Right lobe of liver (tissue), 6 donors: ENCODE measurements at regions not wholly inside any gene's neighbourhood (a gene's known extent, or its start where the extent isn't known, plus 50 kb on each side); places are given as distances from the start of the nearest gene placed in this dataset.

Source experiments
- ATAC-seq, 4 donors: fragments of 200-7000 bp; cut with Tn5 transposase; one replicate each; pipeline ENCODE4 v1.9.1; 2020; ENCODE audit warnings: mild to moderate bottlenecking in 4 of 4, moderate library complexity in 4 of 4
- DNase-seq, 3 donors: peaks; one replicate each; pipeline ENCODE4 v3.0.0-alpha.2; 2020
- H3K27ac ChIP-seq, 3 donors: fragments of 200-600 bp; one replicate each; pipeline ENCODE4 v1.8.0; 2022
- H3K27me3 ChIP-seq, 2 donors: fragments of 200-600 bp; one replicate each; pipeline ENCODE4 v1.8.0; 2022
- H3K36me3 ChIP-seq, 4 donors: fragments of 200-600 bp; sonication (generic) in 1 of 4; one replicate each; pipeline versions ENCODE4 v1.5.1 to v1.8.0; 2017 to 2022; ENCODE audit warnings: control low read depth in 1 of 4
- H3K4me1 ChIP-seq, 4 donors: fragments of 200-600 bp; sonication (generic) in 1 of 4; one replicate each; pipeline versions ENCODE4 v1.5.1 to v1.8.0; 2017 to 2022; ENCODE audit warnings: control low read depth in 1 of 4
- H3K4me3 ChIP-seq, 3 donors: fragments of 200-600 bp; one replicate each; pipeline ENCODE4 v1.8.0; 2022
- H3K9me3 ChIP-seq, 4 donors: fragments of 200-600 bp; sonication (generic) in 1 of 4; one replicate each; pipeline versions ENCODE4 v1.5.1 to v1.8.0; 2017 to 2022; ENCODE audit warnings: control low read depth in 1 of 4
- CTCF ChIP-seq, 4 donors: fragments of 200-600 bp in 3 of 4; fragments of 450-650 bp in 1 of 4; IDR thresholded peaks; one replicate each; pipeline versions ENCODE4 v1.5.1 to v1.8.0; 2016 to 2022; ENCODE audit warnings: antibody characterized with exemption in 4 of 4, mild to moderate bottlenecking in 2 of 4
- POLR2A ChIP-seq: fragments of 450-650 bp; IDR thresholded peaks from one replicate; pipeline ENCODE4 v1.6.1; 2017; ENCODE audit warnings: antibody characterized with exemption, mild to moderate bottlenecking
- WGBS: methylation state at CpG from one replicate; pipeline ENCODE4 v1.1.6; 2018; ENCODE audit warnings: low coverage, low lambda C conversion rate; ENCODE audit not compliant: insufficient coverage; ENCODE audit errors: missing lambda C conversion rate; 5-methylcytosine and 5-hydroxymethylcytosine counted together
- intact Hi-C, 2 donors: fragments of 100-400 bp; cut with DNase I; formaldehyde crosslinking; loops; one replicate each; pipeline versions ENCODE4 v1.11.2 to v1.14.1; 2022
- donor health status: DM: no; HTN: yes; CAD: no.
- donor health status: DM: no; HTN: no; CAD: no.
- donor health status: DM: no; HTN: no; CAD: no.
- donor health status: DM: no; HTN: yes; CAD: no.
- donor health status: DM: no; HTN: yes; CAD: no.

GRCh38 chr1:157307491-157307890 is 169.3 kb upstream of the ETV3 start:
- Histone ChIP-seq H3K27ac (no peak overlapping the region), H3K36me3 (no peaks in the 10 kb centered on the region), H3K9me3 (no peaks in the 10 kb centered on the region), H3K27me3 (no peaks in the 10 kb centered on the region), H3K4me3 (no peak overlapping the region), H3K4me1 (peaks cover 0 to 9% (median 4%) of the 10 kb centered on the region in 4 donors)
- intact Hi-C loops: loop anchor here in 1 of 2 donors (10.0 kb wide), 1 partner anchor 113 kb away; no protein-coding TSS in a partner anchor
- ATAC-seq: peak in 2 of 4 donors; percentile 18 to 26
- WGBS: no CpG with 5 or more reads among the region's 1 CpG
- TF ChIP-seq POLR2A (no peak), CTCF (IDR thresholded peaks at IDR 0.05) (no peak)
- no peak for DNase-seq

DNA sequence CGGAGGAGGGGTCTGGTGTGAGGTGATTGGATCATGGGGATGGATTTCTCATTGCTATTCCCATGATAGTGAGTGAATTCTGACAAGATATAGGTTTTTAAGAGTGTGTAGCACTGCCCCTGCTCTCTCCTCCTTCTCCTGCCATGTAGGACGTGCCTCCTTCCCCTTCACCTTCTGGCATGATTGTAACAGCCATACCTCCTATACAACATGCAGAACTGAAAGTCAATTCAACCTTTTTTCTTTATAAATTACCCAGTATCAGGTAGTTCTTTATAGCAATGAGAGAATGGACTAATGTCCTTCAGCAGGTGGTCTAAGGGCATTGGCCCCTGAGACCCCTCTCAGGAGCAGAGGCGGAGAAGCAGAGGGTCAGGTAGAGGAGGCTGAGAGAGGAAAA is 168.7 kb upstream of the ETV3 start:
- no peaks in the 10 kb centered on the region for H3K9me3 ChIP-seq
- H3K36me3 ChIP-seq: no peaks in the 10 kb centered on the region
- intact Hi-C loops: loop anchor here in 1 of 2 donors (10.0 kb wide), 1 partner anchor 112 kb away; no protein-coding TSS in a partner anchor
- no peak for TF ChIP-seq POLR2A
- no peak for TF ChIP-seq CTCF (IDR thresholded peaks at IDR 0.05)
- peaks cover 0 to 3% (median 2%) of the 10 kb centered on the region in 4 donors for H3K4me1 ChIP-seq
- WGBS: 81% methylated on average over 3 of the region's 3 CpGs
- H3K4me3 ChIP-seq: no peak overlapping the region
- no peak overlapping the region for H3K27ac ChIP-seq
- no peaks in the 10 kb centered on the region for H3K27me3 ChIP-seq
- ATAC-seq (no peak), DNase-seq (no peak)

DNA sequence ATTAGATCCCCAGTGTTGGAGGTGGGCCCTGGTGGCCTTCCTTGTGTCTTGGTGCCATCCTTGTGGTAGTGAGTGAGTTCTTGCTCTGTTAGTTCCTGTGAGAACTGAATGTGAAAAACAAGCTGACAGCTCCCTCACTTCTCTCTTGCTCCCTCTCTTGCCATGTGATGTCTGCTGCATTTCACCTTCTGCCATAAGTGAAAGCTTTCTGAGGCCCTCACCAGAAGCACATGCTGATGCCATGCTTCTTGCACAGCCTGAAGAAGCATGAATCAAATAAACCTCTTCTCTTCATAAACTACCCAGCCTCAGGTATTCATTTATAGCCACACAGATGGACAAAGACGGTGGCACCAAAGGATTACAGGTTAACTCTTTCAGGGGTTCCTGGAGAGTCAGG is 166.1 kb upstream of the ETV3 start:
- TF ChIP-seq CTCF (IDR thresholded peaks at IDR 0.05) (no peak), POLR2A (no peak)
- H3K27ac ChIP-seq: no peak overlapping the region
- no peaks in the 10 kb centered on the region for H3K36me3 ChIP-seq
- intact Hi-C loops: loop anchor here in 1 of 2 donors (10.0 kb wide), 1 partner anchor 109 kb away; no protein-coding TSS in a partner anchor
- H3K9me3 ChIP-seq: no peaks in the 10 kb centered on the region
- H3K4me3 ChIP-seq: no peak overlapping the region
- 0% methylated on average over 1 of the region's 1 CpG for WGBS
- no peaks in the 10 kb centered on the region for H3K27me3 ChIP-seq
- no peaks in the 10 kb centered on the region for H3K4me1 ChIP-seq
- DNase-seq (no peak), ATAC-seq (no peak)

DNA sequence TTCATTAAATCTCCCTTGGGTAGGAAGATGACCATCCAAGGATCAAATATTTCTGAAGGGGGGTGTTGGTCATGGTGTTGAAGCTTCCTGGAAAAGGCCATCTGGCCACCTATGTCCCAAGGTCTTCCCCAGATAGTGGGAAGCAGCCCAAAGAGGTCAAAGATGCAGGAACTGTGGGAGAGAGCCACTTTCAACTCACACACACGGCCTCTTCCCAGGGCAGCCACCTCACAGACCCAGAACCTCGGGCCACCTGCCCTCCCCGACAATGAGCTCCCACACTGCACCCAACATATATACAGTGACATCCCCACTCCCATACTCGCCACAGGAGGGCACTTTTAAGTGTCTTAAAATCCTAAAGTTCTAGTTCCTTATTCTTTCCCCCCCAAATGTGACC is 164.5 kb upstream of the ETV3 start:
- TF ChIP-seq CTCF (IDR thresholded peaks at IDR 0.05) (no peak), POLR2A (no peak)
- intact Hi-C loops: loop anchor here in 1 of 2 donors (10.0 kb wide), 1 partner anchor 108 kb away; no protein-coding TSS in a partner anchor
- Histone ChIP-seq H3K9me3 (no peaks in the 10 kb centered on the region), H3K4me3 (no peak overlapping the region), H3K27me3 (no peaks in the 10 kb centered on the region), H3K4me1 (no peaks in the 10 kb centered on the region), H3K36me3 (no peaks in the 10 kb centered on the region), H3K27ac (no peak overlapping the region)
- DNase-seq: no peak
- WGBS: 80% methylated on average over 1 of the region's 4 CpGs
- no peak for ATAC-seq

GRCh38 chr1:157302199-157302497 is 164.0 kb upstream of the ETV3 start:
- TF ChIP-seq CTCF (IDR thresholded peaks at IDR 0.05) (no peak), POLR2A (no peak)

More at GRCh38 chr1:157302199-157302497, 164.0 kb upstream of the ETV3 start:
- H3K4me1 ChIP-seq: no peaks in the 10 kb centered on the region
- no peak for ATAC-seq
- DNase-seq: no peak
- no peak overlapping the region for H3K27ac ChIP-seq
- no peaks in the 10 kb centered on the region for H3K9me3 ChIP-seq
- WGBS: 65% methylated on average over 3 of the region's 3 CpGs
- H3K36me3 ChIP-seq: no peaks in the 10 kb centered on the region
- no peak overlapping the region for H3K4me3 ChIP-seq
- intact Hi-C loops: loop anchor here in 1 of 2 donors (10.0 kb wide), 1 partner anchor 107 kb away; no protein-coding TSS in a partner anchor
- H3K27me3 ChIP-seq: no peaks in the 10 kb centered on the region
